GDM1 (cell line): ENCODE measurements at regions not wholly inside any gene's neighbourhood (a gene's known extent, or its start where the extent isn't known, plus 50 kb on each side); places are given as distances from the start of the nearest gene placed in this dataset.
"Not testable (repeated sequence)": the region's sequence is repeated elsewhere in the genome, so short reads cannot be mapped to it uniquely, and the experiment has no call there.

Source experiments
- DNase-seq: peaks from one replicate; lab custom pipeline; 2025; lab: John Stamatoyannopoulos, UW

DNA sequence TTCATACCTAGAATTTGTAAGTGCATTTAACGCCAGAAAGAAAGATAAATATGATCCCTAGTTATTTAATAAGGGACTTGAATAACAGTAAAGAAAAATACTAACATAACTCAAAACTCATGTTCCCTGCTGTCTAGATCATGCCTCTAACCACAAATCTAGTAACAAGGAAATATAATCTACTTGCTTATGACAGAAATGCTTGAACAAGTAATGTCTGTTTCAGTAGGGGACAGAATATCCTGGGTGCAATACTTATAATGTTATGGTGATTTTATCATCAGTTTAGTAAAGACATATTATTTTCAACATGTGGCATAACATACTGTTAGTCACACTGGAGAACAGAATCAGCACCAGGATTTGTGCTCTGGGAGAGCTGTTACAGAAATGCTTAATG, 861.9 kb upstream of the SLITRK1 start:
- no peak for DNase-seq

DNA sequence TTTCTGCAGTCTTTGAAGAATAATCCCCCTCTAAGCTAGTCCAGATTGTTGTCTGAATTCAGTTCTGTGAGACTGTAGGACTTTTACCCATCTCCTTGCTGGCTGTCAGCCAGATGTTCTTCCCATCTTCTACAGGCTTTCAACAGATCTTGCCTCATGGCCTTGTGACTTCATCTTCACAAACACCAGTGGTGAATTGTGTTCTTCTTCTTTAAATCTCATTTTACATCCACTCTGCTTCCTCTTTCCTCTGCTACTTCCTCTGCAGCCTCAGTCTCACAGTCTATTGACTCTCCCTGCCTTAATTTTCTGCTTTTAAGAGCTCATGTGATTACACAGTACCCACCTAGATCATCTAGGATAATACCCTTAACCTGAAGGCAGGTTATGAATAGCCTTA, 859.0 kb upstream of the SLITRK1 start:
- no peak for DNase-seq

DNA sequence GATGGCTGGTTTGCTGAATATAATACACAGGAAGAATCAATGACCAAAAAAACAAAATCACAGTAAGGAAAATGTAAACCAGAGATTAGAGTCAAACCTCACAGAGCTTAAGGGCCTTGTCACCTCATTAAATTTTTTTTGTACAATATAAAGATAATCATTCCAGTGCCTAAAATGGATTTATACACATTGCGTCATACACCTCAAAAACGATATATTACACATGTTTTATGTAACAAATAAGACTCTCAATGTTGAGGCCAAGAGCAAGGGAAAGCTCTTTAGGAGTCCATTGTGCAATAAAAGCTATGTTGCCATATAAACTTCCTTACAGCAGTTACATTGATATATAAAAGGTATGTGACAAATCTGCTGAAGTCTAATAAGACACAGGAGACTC, 856.7 kb upstream of the SLITRK1 start:
- no peak for DNase-seq

DNA sequence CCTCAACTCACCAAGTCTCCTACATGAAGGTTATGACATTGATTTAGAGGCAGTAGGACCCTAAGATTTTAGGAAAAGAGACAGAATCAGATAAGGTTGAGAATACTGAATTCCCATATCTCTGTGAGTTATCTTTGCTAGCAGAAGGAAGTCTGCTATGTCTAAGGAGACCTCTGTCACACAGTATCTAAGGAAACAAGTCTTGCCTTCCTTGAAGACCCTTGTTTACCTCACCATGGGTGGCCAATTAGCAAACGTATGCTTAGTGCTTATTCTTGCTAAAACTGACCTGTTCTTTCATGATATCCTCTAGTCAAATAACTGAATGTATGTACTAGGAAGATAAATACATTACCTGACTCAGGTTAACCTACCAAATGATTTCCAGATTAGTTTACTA, 855.4 kb upstream of the SLITRK1 start:
- no peak for DNase-seq

DNA sequence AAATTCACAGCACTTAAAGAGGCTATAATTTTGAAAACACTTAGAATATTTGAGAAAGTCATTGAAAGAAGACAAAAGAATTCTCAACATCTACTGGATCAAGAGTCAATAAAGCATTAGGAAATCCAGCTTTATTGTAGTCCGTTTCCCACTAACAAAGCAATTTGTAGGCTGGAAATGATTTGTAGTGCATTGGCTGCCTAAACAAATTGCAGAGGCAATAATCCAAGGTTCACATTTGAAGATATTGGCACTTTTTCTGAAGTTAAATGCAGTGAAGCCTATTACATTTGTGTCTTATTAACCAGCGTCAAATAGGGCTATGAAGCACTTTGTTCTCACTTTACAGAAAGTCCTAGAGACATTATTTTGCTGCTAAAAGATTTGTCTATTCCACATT, 848.1 kb upstream of the SLITRK1 start:
- no peak for DNase-seq

DNA sequence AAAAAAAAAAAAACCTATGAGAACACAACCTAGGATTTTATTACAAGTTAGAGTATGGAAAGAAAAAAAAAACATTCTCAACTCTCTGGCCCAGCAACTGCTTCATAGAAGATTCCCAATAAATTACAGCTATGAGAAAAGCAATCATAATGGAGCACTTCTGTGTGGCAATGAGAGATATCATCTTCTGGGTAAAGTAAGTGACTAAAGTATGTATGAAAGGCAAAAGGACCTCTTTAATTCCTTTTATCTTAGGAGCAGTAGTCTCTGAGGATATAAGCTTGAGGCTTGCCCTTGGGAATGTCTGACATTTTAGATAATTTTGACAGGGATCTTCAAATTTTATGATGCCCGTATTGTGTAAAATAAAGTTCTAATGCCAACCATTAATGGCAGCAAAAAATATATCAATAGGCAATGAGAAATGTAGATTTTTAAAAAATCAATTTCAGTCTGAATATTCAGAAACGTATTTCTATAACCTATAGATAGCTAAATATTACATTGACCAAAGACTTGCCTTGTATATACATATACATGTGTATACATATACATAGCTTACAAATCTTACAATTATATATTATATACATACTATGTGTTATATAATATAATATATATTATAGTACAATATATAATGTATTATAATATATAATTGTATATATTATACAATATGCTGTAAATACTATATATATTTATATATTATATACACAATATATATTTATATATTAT, 823.9 kb upstream of the SLITRK1 start:
- no peak for DNase-seq

GRCh38 chr13:84702174-84702573, 819.9 kb upstream of the SLITRK1 start:
- no peak for DNase-seq

- DNase-seq, result not testable (repeated sequence)
Observed at GRCh38 chr13:84697591-84697990, 815.3 kb upstream of the SLITRK1 start.

DNA sequence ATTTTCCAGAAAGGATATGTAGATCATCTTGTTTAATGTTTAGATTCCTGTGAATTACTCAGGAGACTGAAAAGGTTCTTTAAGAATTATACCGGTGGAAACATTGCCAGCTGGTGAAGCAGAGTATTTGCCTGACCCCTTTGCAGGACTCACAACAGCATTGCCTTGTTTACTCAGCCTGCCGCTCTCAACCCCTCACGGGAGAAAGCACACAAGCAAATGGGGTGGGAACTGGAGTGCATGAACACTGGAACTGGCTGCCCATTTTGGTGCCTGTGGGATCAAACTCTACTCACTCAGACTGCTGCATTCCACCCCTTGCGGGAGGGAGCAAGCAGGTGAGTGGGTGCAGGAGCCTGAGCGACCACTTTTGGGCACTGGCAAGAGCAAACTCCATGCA, 804.7 kb upstream of the SLITRK1 start:
- DNase-seq, result no peak

GRCh38 chr13:84686458-84686857, 804.2 kb upstream of the SLITRK1 start:
- no peak for DNase-seq

GRCh38 chr13:84684804-84685203, 802.5 kb upstream of the SLITRK1 start:
- DNase-seq, result no peak

DNA sequence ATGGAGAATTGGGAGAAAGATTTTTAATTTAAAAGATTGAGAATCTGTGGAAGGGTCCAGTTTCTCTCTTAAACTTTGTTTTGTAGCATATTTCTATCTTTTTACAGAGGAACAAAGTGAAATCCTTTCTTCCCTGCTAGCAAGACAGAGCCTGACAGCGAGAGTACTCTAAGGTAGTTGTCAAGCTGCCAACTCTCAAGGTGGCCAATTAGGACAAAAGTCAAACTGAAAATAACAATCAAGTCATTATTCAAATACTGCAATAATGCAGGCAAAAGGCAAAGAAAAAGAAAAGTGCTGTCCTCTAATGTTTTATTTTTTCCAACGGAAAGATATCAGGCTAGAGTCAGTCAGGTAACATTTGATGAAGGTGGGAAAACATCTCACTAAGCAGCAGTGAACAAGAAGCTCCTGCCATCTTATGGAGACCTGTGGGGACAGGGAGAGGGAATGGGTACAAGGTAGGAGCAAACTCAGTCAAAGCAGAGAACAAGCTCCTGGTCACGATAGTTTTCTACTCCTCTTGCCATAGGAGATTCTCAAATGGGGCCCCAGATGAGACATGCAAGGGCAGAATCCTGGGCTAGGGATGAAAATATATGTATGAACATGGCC, 801.9 kb upstream of the SLITRK1 start:
- DNase-seq, result no peak

GRCh38 chr13:84683448-84683847, 801.2 kb upstream of the SLITRK1 start:
- no peak for DNase-seq

DNA sequence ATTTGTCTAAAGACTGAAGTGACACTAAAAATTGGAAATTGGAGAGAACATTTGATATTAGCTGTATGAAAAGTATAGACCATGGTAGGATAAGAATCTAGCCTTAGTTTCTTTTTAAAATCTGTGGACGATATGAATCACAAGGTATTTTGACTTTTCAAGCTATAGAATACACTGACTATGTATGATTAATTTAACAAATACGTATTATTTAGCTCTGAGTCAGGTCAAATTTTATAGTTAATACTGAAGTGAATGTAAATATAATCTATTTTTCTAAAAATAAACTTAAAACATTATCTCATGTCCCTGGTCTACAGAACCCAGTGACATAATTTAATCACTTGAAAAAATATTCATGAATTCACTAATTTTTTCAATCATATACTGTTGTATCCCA, 795.6 kb upstream of the SLITRK1 start:
- no peak for DNase-seq

DNA sequence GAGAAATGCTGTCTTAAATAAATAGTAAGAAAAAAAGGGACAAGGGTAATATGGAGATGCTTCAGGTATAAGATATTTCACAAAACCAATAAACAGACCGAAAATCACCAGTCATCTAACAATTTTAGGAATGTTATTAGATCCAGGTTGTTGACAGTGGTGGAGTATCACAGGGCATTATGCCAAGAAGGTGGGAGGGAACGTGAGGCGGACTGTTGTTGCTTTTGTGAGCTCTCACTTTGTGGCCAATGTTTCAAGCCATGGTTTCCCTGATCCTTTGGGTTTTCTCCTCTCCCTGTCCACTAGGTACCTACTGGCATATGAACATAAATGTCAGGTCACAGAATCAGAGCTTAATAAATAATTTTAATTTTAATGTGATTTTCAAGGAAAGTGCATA, 790.3 kb upstream of the SLITRK1 start:
- DNase-seq, result no peak

GRCh38 chr13:84670245-84670644, 788.0 kb upstream of the SLITRK1 start:
- DNase-seq, result no peak

DNA sequence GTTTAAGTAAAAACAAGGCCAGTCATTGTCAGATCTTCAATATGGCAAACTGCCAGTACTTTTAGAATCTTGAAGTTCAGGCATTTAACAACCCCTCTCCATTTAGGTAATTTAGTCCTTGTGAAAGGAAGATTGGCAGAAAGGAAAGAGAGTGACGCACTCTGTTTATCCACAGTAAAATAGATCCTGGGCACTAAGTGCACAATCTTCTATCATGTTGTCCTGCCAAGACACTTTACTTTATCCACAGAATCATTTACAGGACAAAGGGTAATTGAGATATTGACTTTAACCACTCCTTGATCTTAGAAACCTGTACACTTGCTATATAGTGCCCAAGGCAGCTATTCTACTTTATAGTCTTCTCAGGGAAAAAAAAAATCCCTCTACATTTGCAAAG, 786.4 kb upstream of the SLITRK1 start:
- no peak for DNase-seq

- DNase-seq, result no peak
Observed at GRCh38 chr13:84662491-84662890, 780.2 kb upstream of the SLITRK1 start.

DNA sequence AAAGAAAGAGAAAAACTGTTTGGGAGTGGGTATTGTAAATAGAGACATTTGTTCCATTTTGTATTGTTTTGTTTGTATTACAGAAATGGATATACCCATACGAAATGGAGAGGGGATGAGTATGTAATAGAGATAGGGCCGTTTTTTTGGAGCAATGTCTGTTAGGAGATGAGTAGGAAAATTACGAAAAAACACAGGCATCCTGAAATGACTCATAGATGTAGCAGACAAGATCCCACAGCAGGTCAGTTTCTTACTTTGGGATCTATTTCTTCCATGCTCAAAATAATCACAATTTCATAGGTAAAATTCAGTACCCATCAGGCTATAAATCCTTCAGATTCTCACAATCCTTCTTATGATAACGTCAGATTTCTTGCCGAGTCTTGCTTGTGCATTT, 779.4 kb upstream of the SLITRK1 start:
- DNase-seq, result no peak

DNA sequence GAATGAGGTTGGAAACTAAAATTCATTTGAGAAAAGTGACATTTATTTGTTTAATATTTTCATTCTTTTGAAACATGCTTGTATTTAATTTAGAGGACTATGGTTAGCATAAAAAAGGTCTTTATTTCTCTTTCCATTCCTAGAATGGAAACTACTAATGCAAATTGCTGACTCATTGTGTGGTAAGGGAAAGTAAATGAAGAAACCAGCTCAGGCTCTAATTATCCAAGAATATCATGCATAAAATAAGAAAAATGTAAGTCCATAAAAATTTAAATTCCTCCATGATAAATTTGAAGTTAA, 777.0 kb upstream of the SLITRK1 start:
- DNase-seq, result no peak

DNA sequence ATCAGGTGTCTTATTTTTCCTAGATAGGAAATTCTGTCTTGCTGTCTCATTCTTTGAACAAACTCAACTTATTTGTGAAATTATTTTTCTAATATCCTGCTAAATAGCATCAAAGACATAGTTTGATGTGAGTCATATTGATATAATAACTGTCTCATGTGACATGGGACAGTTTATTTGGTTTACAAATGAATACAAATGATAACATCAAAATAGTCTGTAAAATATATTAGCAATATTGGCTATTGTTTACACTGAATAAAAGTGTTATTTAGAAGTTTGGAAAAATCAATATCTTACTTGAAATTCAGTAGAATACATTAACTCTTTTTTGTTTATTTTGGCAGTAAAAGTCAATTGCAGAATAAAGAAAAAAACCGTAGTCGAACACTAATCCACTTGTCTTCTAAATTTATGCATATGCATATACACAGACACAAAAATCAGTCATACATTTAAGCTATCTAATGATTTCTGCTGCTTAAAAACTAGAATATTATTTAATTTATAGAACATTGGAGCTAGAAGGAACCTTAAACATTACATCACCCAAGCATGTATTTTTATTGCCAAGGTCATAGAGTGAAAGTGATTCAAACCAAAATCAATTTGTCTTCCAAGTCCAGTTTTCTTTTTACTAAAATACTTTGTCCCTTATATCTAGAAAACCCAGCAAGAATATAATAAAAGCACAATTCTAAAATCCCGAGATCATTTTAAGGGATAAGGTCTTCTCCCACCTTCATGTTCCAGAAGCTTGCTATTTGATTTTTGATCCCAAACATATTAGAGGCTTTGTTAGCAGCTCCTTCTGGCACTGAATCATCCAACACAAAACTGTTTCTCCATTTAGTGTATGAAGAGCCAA, 776.5 kb upstream of the SLITRK1 start:
- no peak for DNase-seq

DNA sequence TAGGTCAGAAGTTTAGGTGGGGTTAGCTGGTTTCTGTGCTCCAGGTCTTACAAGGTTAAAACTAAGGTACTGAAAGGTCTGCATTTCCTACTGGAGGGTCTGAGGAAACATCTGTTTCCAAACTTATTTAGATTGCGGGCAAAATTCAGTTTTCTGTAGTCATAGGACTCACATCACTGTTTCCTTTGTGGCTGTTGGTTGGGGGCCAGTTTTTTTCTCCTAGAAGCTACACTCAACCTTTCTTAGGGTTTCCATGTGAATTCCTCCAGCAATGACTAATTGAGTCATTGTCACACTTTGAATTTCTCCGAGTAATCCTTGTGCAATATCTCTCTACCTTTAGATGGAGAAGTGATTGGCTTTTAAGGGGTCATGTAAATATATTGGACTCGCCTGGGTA, 773.4 kb upstream of the SLITRK1 start:
- peak; percentile 82 for DNase-seq

DNA sequence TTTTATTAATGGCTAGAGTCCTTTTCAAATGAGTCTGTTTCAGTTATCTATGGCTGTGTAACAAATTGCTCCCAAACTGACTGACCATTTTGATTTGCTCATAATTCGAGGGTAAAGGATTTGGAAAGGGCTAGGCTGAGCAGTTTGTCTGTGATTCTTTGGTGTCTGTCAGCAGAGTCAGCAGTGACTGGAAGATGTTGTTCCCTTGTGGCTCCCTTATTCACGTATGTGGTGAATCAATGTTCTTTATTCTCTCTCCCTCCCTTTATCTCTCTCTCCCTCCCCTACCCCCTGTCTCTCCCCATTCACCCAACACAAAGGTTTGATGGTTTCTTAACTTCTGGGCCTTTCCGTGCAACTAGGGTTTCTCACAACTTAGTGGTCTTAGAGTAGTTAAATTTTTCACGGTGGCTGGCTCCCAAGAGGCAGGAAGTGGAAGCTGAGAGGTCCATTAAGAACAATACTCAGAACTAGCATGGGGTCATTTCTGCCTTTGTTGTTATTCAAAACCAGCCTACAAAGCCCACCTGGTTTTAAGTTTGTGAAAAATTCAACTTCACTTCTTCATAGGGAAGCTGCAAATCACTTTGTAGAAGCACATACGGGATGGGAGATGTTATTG, 772.5 kb upstream of the SLITRK1 start:
- DNase-seq, result no peak
